ENCODE measurements at regions not wholly inside any gene's neighbourhood (a gene's known extent, or its start where the extent isn't known, plus 50 kb on each side); places are given as distances from the start of the nearest gene placed in this dataset.
"Not testable (repeated sequence)": the region's sequence is repeated elsewhere in the genome, so short reads cannot be mapped to it uniquely, and the experiment has no call there.

- no peaks in the 10 kb centered on the region for H3K27me3 ChIP-seq
- no peak overlapping the region for H3K4me2 ChIP-seq
- no peak overlapping the region for H3K4me3 ChIP-seq
- H4K20me1 ChIP-seq (ENCODE audit: insufficient read depth, poor library complexity, severe bottlenecking) = no peaks in the 10 kb centered on the region
- 61% methylated on average over 4 of the region's 4 CpGs for WGBS (ENCODE audit: low lambda C conversion rate, missing lambda C conversion rate)
- no peak for DNase-seq (ENCODE audit: low spot score)
- no peaks in the 10 kb centered on the region for H3K79me2 ChIP-seq
- H2AFZ ChIP-seq = no peak overlapping the region
- H3K27ac ChIP-seq = no peak overlapping the region
- H3K36me3 ChIP-seq (replicated peaks; ENCODE audit: insufficient read depth, low read depth) = no peaks in the 10 kb centered on the region
- H3K4me1 ChIP-seq (ENCODE audit: insufficient read depth) = no peaks in the 10 kb centered on the region
- no peaks in the 10 kb centered on the region for H3K9me3 ChIP-seq (ENCODE audit: low read depth)
- no peaks in the 10 kb centered on the region for H3K9me2 ChIP-seq (replicated peaks; ENCODE audit: insufficient read depth)
- TF ChIP-seq CTCF (IDR thresholded peaks at IDR 0.05; ENCODE audit: poor library complexity) (no peak), EZH2 (IDR thresholded peaks at IDR 0.05; ENCODE audit: borderline replicate concordance) (no peak), EZH2phosphoT487 (IDR thresholded peaks at IDR 0.05; ENCODE audit: low read depth, severe bottlenecking, unreplicated experiment) (peak; percentile 58)
These were observed 936.9 kb downstream of the SORCS3 start for GRCh38 chr10:105577865-105578607.

- Histone ChIP-seq H3K27ac (no peak overlapping the region), H3K4me3 (no peak overlapping the region), H4K20me1 (ENCODE audit: insufficient read depth, poor library complexity, severe bottlenecking) (no peaks in the 10 kb centered on the region), H3K9me2 (replicated peaks; ENCODE audit: insufficient read depth) (no peaks in the 10 kb centered on the region), H3K36me3 (replicated peaks; ENCODE audit: insufficient read depth, low read depth) (no peaks in the 10 kb centered on the region), H3K4me1 (ENCODE audit: insufficient read depth) (no peaks in the 10 kb centered on the region), H3K27me3 (no peaks in the 10 kb centered on the region), H2AFZ (no peak overlapping the region), H3K4me2 (no peak overlapping the region), H3K9me3 (ENCODE audit: low read depth) (no peaks in the 10 kb centered on the region), H3K79me2 (no peaks in the 10 kb centered on the region)
- DNase-seq (ENCODE audit: low spot score) = no peak
- TF ChIP-seq EZH2 (IDR thresholded peaks at IDR 0.05; ENCODE audit: borderline replicate concordance) = no peak
- no peak for TF ChIP-seq CTCF (IDR thresholded peaks at IDR 0.05; ENCODE audit: poor library complexity)
- TF ChIP-seq EZH2phosphoT487 (IDR thresholded peaks at IDR 0.05; ENCODE audit: low read depth, severe bottlenecking, unreplicated experiment) = no peak
- WGBS (ENCODE audit: low lambda C conversion rate, missing lambda C conversion rate) = 73% methylated on average over 4 of the region's 4 CpGs
These were observed 918.4 kb downstream of the SORCS3 start for GRCh38 chr10:105559333-105560097.

GRCh38 chr10:105550453-105550852 lies 909.4 kb downstream of the SORCS3 start:
- not testable (repeated sequence) for H3K4me1 ChIP-seq (ENCODE audit: insufficient read depth); H3K4me2 ChIP-seq; H3K27ac ChIP-seq; H3K27me3 ChIP-seq; H4K20me1 ChIP-seq (ENCODE audit: insufficient read depth, poor library complexity, severe bottlenecking); H2AFZ ChIP-seq; H3K36me3 ChIP-seq (replicated peaks; ENCODE audit: insufficient read depth, low read depth); H3K79me2 ChIP-seq; DNase-seq (ENCODE audit: low spot score); H3K9me2 ChIP-seq (replicated peaks; ENCODE audit: insufficient read depth); H3K9me3 ChIP-seq (ENCODE audit: low read depth); H3K4me3 ChIP-seq
- WGBS (ENCODE audit: low lambda C conversion rate, missing lambda C conversion rate) = 83% methylated on average over 13 of the region's 13 CpGs

- Histone ChIP-seq H3K4me1 (ENCODE audit: insufficient read depth) (no peaks in the 10 kb centered on the region), H3K27me3 (no peaks in the 10 kb centered on the region), H3K36me3 (replicated peaks; ENCODE audit: insufficient read depth, low read depth) (no peaks in the 10 kb centered on the region), H3K4me3 (no peak overlapping the region), H2AFZ (no peak overlapping the region), H3K79me2 (no peaks in the 10 kb centered on the region), H3K9me3 (ENCODE audit: low read depth) (no peaks in the 10 kb centered on the region), H3K4me2 (no peak overlapping the region), H4K20me1 (ENCODE audit: insufficient read depth, poor library complexity, severe bottlenecking) (no peaks in the 10 kb centered on the region), H3K9me2 (replicated peaks; ENCODE audit: insufficient read depth) (no peaks in the 10 kb centered on the region), H3K27ac (no peak overlapping the region)
- 95% methylated on average over 1 of the region's 1 CpG for WGBS (ENCODE audit: low lambda C conversion rate, missing lambda C conversion rate)
- no peak for TF ChIP-seq EZH2 (IDR thresholded peaks at IDR 0.05; ENCODE audit: borderline replicate concordance)
- TF ChIP-seq CTCF (IDR thresholded peaks at IDR 0.05; ENCODE audit: poor library complexity) = no peak
- no peak for TF ChIP-seq EZH2phosphoT487 (IDR thresholded peaks at IDR 0.05; ENCODE audit: low read depth, severe bottlenecking, unreplicated experiment)
- DNase-seq (ENCODE audit: low spot score) = no peak
These were observed 908.6 kb downstream of the SORCS3 start for GRCh38 chr10:105549731-105550130.
